ENCODE measurements at regions not wholly inside any gene's neighbourhood (a gene's known extent, or its start where the extent isn't known, plus 50 kb on each side); places are given as distances from the start of the nearest gene placed in this dataset.

DNA sequence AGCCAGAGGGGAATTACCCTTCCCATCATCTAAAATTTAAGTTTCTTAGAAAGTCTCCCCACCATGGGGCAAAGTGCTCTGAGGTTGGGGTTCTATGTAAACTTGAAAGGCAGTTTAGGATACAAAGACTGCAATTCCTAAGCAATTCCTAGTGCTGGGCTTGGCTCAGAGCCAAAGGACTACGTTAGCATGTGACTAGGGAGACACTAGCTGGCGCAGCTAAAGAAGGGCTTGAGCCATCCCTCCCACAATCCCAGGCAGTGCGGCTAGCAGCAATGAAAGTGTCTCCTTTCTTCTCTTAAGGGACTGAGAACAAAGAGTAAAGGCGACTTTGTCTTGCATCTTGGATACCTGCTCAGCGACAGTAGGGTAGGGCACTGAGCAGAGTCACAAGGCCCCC is 306.6 kb upstream of the FKBP1C start (continued):
- TF ChIP-seq CREB1 (CRISPR knock-in tag; IDR thresholded peaks at IDR 0.05; ENCODE audit: low read depth) (no peak), EZH2phosphoT487 (IDR thresholded peaks at IDR 0.05; ENCODE audit: unreplicated experiment) (no peak), NANOG (IDR thresholded peaks at IDR 0.05; ENCODE audit: borderline replicate concordance) (no peak), ZNF114 (CRISPR knock-in tag; IDR thresholded peaks at IDR 0.05) (no peak)
- TF ChIP-seq, protein P1, sequence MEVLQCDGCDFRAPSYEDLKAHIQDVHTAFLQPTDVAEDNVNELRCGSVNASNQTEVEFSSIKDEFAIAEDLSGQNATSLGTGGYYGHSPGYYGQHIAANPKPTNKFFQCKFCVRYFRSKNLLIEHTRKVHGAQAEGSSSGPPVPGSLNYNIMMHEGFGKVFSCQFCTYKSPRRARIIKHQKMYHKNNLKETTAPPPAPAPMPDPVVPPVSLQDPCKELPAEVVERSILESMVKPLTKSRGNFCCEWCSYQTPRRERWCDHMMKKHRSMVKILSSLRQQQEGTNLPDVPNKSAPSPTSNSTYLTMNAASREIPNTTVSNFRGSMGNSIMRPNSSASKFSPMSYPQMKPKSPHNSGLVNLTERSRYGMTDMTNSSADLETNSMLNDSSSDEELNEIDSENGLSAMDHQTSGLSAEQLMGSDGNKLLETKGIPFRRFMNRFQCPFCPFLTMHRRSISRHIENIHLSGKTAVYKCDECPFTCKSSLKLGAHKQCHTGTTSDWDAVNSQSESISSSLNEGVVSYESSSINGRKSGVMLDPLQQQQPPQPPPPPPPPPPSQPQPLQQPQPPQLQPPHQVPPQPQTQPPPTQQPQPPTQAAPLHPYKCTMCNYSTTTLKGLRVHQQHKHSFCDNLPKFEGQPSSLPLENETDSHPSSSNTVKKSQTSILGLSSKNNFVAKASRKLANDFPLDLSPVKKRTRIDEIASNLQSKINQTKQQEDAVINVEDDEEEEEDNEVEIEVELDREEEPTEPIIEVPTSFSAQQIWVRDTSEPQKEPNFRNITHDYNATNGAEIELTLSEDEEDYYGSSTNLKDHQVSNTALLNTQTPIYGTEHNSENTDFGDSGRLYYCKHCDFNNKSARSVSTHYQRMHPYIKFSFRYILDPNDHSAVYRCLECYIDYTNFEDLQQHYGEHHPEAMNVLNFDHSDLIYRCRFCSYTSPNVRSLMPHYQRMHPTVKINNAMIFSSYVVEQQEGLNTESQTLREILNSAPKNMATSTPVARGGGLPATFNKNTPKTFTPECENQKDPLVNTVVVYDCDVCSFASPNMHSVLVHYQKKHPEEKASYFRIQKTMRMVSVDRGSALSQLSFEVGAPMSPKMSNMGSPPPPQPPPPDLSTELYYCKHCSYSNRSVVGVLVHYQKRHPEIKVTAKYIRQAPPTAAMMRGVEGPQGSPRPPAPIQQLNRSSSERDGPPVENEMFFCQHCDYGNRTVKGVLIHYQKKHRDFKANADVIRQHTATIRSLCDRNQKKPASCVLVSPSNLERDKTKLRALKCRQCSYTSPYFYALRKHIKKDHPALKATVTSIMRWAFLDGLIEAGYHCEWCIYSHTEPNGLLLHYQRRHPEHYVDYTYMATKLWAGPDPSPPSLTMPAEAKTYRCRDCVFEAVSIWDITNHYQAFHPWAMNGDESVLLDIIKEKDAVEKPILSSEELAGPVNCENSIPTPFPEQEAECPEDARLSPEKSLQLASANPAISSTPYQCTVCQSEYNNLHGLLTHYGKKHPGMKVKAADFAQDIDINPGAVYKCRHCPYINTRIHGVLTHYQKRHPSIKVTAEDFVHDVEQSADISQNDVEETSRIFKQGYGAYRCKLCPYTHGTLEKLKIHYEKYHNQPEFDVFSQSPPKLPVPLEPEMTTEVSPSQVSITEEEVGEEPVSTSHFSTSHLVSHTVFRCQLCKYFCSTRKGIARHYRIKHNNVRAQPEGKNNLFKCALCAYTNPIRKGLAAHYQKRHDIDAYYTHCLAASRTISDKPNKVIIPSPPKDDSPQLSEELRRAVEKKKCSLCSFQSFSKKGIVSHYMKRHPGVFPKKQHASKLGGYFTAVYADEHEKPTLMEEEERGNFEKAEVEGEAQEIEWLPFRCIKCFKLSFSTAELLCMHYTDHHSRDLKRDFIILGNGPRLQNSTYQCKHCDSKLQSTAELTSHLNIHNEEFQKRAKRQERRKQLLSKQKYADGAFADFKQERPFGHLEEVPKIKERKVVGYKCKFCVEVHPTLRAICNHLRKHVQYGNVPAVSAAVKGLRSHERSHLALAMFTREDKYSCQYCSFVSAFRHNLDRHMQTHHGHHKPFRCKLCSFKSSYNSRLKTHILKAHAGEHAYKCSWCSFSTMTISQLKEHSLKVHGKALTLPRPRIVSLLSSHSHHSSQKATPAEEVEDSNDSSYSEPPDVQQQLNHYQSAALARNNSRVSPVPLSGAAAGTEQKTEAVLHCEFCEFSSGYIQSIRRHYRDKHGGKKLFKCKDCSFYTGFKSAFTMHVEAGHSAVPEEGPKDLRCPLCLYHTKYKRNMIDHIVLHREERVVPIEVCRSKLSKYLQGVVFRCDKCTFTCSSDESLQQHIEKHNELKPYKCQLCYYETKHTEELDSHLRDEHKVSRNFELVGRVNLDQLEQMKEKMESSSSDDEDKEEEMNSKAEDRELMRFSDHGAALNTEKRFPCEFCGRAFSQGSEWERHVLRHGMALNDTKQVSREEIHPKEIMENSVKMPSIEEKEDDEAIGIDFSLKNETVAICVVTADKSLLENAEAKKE (CRISPR knock-in tag; IDR thresholded peaks at IDR 0.05), result no peak

GRCh38 chr6:62914530-62914929 is 296.7 kb upstream of the FKBP1C start:
- H3K27ac Mint-ChIP-seq, result no peak overlapping the region
- no peaks in the 10 kb centered on the region for H3K4me1 Mint-ChIP-seq
- ATAC-seq (no peak), DNase-seq (ENCODE audit: low spot score) (no peak)
- no peaks in the 10 kb centered on the region for H4K20me1 ChIP-seq (replicated peaks; ENCODE audit: insufficient read depth)
- H3K36me3 Mint-ChIP-seq (ENCODE audit: low read depth), result no peaks in the 10 kb centered on the region
- H3K4me2 ChIP-seq, result no peak overlapping the region
- H3K27me3 ChIP-seq (ENCODE audit: insufficient read depth), result no peaks in the 10 kb centered on the region
- no peak overlapping the region for H3K4me3 Mint-ChIP-seq
- H3K9me3 Mint-ChIP-seq, result peaks cover 12% of the 10 kb centered on the region; the same call in 2 of the 3 replicates
- no peak overlapping the region for H3K4me3 ChIP-seq
- no peak overlapping the region for H2AFZ ChIP-seq
- no peaks in the 10 kb centered on the region for H3K36me3 ChIP-seq (ENCODE audit: insufficient read depth)
- H3K27ac ChIP-seq (ENCODE audit: low read depth), result no peak overlapping the region
- H3K79me2 ChIP-seq (replicated peaks; ENCODE audit: insufficient read depth), result no peaks in the 10 kb centered on the region
- no peaks in the 10 kb centered on the region for H3K9me2 ChIP-seq (ENCODE audit: insufficient read depth)
- no peaks in the 10 kb centered on the region for H3K27me3 Mint-ChIP-seq (ENCODE audit: insufficient read depth, low read depth, poor library complexity)
- H3F3A ChIP-seq (replicated peaks; ENCODE audit: low read depth), result no peaks in the 10 kb centered on the region
- H3K4me1 ChIP-seq (ENCODE audit: insufficient read depth), result no peaks in the 10 kb centered on the region
- TF ChIP-seq, protein P2, sequence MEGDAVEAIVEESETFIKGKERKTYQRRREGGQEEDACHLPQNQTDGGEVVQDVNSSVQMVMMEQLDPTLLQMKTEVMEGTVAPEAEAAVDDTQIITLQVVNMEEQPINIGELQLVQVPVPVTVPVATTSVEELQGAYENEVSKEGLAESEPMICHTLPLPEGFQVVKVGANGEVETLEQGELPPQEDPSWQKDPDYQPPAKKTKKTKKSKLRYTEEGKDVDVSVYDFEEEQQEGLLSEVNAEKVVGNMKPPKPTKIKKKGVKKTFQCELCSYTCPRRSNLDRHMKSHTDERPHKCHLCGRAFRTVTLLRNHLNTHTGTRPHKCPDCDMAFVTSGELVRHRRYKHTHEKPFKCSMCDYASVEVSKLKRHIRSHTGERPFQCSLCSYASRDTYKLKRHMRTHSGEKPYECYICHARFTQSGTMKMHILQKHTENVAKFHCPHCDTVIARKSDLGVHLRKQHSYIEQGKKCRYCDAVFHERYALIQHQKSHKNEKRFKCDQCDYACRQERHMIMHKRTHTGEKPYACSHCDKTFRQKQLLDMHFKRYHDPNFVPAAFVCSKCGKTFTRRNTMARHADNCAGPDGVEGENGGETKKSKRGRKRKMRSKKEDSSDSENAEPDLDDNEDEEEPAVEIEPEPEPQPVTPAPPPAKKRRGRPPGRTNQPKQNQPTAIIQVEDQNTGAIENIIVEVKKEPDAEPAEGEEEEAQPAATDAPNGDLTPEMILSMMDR (conservative IDR thresholded peaks at IDR 0.05; ENCODE audit: low read depth in 2 of 2), result no peak
- TF ChIP-seq NANOG (IDR thresholded peaks at IDR 0.05; ENCODE audit: borderline replicate concordance) (no peak), EZH2phosphoT487 (IDR thresholded peaks at IDR 0.05; ENCODE audit: unreplicated experiment) (no peak), CREB1 (CRISPR knock-in tag; IDR thresholded peaks at IDR 0.05; ENCODE audit: low read depth) (no peak)
- TF ChIP-seq, protein P3, sequence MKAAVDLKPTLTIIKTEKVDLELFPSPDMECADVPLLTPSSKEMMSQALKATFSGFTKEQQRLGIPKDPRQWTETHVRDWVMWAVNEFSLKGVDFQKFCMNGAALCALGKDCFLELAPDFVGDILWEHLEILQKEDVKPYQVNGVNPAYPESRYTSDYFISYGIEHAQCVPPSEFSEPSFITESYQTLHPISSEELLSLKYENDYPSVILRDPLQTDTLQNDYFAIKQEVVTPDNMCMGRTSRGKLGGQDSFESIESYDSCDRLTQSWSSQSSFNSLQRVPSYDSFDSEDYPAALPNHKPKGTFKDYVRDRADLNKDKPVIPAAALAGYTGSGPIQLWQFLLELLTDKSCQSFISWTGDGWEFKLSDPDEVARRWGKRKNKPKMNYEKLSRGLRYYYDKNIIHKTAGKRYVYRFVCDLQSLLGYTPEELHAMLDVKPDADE (IDR thresholded peaks at IDR 0.05), result no peak
- TF ChIP-seq, protein P4, sequence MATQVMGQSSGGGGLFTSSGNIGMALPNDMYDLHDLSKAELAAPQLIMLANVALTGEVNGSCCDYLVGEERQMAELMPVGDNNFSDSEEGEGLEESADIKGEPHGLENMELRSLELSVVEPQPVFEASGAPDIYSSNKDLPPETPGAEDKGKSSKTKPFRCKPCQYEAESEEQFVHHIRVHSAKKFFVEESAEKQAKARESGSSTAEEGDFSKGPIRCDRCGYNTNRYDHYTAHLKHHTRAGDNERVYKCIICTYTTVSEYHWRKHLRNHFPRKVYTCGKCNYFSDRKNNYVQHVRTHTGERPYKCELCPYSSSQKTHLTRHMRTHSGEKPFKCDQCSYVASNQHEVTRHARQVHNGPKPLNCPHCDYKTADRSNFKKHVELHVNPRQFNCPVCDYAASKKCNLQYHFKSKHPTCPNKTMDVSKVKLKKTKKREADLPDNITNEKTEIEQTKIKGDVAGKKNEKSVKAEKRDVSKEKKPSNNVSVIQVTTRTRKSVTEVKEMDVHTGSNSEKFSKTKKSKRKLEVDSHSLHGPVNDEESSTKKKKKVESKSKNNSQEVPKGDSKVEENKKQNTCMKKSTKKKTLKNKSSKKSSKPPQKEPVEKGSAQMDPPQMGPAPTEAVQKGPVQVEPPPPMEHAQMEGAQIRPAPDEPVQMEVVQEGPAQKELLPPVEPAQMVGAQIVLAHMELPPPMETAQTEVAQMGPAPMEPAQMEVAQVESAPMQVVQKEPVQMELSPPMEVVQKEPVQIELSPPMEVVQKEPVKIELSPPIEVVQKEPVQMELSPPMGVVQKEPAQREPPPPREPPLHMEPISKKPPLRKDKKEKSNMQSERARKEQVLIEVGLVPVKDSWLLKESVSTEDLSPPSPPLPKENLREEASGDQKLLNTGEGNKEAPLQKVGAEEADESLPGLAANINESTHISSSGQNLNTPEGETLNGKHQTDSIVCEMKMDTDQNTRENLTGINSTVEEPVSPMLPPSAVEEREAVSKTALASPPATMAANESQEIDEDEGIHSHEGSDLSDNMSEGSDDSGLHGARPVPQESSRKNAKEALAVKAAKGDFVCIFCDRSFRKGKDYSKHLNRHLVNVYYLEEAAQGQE (IDR thresholded peaks at IDR 0.05; ENCODE audit: unreplicated experiment), result no peak
